SHP77 treated with DMSO at 0.1 percent for 48 hours (cell line): ENCODE measurements at regions not wholly inside any gene's neighbourhood (a gene's known extent, or its start where the extent isn't known, plus 50 kb on each side); places are given as distances from the start of the nearest gene placed in this dataset.
"Not testable (repeated sequence)": the region's sequence is repeated elsewhere in the genome, so short reads cannot be mapped to it uniquely, and the experiment has no call there.

Experiments
- DNase-seq: peaks from one replicate; lab custom pipeline; 2025; lab: John Stamatoyannopoulos, UW

DNA sequence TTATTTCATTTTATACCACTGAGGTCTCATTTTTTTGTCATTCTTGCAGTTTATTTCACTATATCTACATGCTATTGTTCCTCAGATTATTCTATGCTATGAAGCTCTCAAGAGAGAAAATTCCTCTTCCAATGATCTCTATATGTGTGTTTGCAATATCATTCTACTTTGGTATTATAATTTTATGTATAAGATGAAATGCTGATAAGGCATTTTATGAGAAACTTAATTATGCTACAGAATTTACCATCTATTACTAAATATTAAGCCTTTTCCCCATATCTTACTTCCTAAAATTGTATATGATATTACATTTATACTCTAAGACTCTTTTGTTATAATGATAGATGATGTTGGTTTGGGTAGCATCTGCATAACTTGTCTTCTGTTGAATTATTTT, 765.5 kb downstream of the KCNJ2 start:
- DNase-seq = no peak

DNA sequence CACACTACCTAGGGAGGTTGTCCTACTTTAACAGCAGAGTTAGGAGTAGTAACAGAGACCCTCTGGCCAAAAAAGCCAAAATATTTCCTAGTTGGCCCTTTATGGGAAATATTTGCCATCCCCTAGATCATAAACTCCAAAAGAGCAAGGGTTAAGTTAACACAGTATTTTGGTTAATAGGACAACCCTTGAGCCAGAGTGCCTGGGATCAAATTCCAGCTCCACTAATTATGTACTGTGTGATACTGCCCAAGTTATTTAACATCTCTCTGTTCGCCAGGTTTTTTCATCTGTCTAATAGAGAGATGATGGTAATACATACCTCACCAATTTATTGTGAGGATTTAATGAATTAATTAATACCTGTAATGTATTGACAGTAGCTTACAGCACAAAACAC, 767.4 kb downstream of the KCNJ2 start:
- DNase-seq = no peak

- DNase-seq = no peak
These were observed 769.0 kb downstream of the KCNJ2 start for GRCh38 chr17:70938336-70938735.

- no peak for DNase-seq
These were observed 776.1 kb downstream of the KCNJ2 start for GRCh38 chr17:70945386-70945785.

- no peak for DNase-seq
These were observed 777.9 kb downstream of the KCNJ2 start for GRCh38 chr17:70947215-70947614.

GRCh38 chr17:70947636-70948565, 778.6 kb downstream of the KCNJ2 start:
- DNase-seq = no peak

GRCh38 chr17:70953140-70953539, 783.8 kb downstream of the KCNJ2 start:
- not testable (repeated sequence) for DNase-seq

DNA sequence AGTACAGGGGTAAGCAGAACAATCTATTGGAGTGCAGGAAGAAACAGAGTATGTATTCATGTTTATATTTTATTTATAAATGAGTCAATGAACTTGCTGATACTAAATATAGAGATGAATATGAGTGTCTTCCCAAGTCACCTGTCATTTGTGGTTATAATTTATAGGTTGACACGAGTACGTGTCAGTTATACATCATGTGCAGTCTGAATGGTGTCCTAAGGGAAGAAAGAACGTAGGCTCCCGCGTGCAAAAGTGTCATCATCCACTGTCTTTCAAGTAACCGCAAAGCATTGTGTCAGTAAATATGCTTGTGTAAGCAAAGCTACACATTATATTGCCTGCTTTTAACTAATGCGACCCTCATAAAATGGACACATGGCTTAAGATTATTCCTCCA, 786.1 kb downstream of the KCNJ2 start:
- no peak for DNase-seq

- DNase-seq = no peak
These were observed 787.4 kb downstream of the KCNJ2 start for GRCh38 chr17:70956726-70957125.

GRCh38 chr17:70961341-70961740, 792.0 kb downstream of the KCNJ2 start:
- DNase-seq = no peak

GRCh38 chr17:70968302-70968701, 799.0 kb downstream of the KCNJ2 start:
- DNase-seq = no peak

- no peak for DNase-seq
These were observed 800.2 kb downstream of the KCNJ2 start for GRCh38 chr17:70969521-70970034.

GRCh38 chr17:70976447-70976846, 807.1 kb downstream of the KCNJ2 start:
- no peak for DNase-seq

DNA sequence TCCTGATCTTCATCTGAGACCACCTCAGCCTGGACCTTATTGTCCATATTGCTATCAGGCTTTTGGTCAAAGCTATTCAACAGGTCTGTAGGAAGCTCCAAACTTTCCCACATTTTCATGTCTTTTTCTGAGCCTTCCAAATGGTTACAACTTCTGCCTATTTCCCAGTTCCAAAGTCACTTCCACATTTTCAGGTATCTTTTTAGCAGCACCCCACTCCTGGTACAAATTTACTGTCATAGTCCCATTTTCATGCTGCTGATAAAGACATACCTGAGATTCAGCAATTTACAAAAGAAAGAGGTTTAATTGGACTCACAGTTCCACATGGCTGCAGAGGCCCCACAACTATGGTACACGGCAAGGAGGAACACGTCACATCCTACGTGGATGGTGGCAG, 815.5 kb downstream of the KCNJ2 start:
- no peak for DNase-seq

DNA sequence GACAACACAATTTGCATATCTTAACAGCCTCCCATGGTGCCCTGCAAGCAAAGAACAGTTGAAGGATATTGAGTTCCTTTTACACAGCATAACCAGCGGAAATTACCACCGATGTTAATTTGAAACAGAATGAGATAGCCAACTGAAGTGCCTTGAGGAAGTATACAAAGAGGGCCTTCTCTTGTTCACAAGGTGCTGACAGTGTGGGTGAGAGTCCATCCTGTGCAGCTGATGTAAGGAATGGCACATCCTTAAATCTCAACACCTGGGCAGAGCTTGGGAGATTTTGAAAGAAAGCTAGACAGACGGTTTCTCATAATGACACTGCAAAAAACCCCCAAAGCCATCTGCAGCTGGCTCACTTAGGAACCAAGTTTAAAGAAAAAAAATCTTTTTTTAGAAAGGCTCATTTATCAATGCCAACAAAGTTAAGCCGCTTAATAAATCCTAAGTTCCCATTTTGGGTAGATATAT, 818.6 kb downstream of the KCNJ2 start:
- no peak for DNase-seq

GRCh38 chr17:70988622-70989021, 819.3 kb downstream of the KCNJ2 start:
- DNase-seq = no peak

DNA sequence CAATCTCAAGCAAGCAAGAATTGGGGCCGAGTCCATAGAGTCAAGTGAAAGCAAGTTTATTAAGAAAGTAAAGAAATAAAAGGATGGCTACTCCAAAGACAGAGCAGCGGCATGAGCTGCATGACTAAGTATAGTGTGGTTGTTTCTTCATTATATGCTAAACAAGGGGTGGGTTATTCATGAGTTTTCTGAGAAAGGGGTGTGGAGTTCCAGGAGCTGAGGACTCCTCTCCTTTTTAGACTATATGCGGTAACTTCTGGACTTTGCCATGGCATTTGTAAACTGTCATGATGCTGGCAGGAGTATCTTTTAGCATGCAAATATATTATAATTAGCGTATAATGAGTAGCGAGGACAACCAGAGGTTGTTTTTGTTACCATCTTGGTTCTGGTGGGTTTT, 819.9 kb downstream of the KCNJ2 start:
- no peak for DNase-seq

GRCh38 chr17:70994194-70994593, 824.9 kb downstream of the KCNJ2 start:
- DNase-seq = no peak

- DNase-seq = no peak
These were observed 826.7 kb downstream of the KCNJ2 start for GRCh38 chr17:70995997-70996396.

DNA sequence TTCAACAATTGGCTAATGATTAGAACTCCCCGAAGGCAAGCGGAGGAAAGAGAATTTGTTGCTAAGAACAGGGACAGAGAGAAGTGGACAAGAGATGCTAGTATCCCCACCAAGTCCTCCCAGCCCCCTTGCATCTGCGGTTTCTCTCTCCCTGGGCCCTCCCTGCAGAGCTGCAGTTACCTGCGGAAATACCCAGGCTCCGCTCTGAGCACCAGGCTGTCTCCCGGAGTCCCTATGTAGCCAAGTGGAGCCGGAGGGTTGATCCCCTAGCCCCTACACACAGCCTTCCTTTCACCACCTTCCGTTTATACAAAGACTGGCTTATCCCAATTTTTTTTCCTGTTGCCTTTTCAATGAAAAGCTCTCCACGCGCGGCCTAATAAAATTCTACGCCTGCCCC, 834.4 kb downstream of the KCNJ2 start:
- DNase-seq = no peak

- DNase-seq = no peak
These were observed 835.1 kb downstream of the KCNJ2 start for GRCh38 chr17:71004413-71004812.

DNA sequence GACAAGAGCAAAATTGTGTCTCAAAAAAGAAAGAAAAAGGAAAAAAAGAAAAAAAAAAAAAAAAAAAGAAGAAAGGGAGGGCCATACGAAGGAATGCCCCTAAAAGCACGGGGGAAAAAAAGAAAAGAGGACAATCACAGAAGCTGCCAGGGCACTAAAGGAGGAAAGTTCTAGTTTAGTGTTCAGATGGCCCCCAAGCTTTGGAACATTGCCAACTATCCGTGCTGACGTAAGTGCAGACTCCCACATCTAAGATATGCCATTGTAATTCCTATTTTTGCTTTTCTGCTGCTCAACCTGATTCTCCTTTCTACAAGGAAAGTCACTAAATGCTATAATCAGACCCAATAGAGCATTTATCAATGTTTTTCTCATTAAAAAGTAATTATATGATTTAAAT, 842.1 kb downstream of the KCNJ2 start:
- DNase-seq = no peak

- DNase-seq = no peak
These were observed 850.4 kb downstream of the KCNJ2 start for GRCh38 chr17:71019699-71020098.

DNA sequence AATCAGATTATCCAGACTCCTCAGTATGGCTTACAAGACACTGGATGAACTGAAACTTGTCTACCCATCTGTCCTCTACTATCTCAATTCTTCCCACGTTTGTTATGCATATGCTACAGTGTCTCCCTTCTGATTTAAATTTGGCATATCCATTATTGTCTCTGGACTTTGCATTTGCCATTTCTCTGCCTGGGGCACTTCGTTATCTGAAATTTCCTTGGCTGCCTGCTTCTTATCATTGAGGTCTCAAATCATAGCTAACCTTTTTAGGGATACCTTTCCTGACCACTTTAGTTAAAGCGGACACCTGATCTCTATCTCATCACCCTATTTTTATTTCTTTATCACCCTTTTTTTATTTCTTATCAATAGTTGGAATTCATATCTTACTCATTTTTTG, 853.4 kb downstream of the KCNJ2 start:
- no peak for DNase-seq
